HCT116 (cell line): ENCODE measurements at regions not wholly inside any gene's neighbourhood (a gene's known extent, or its start where the extent isn't known, plus 50 kb on each side); places are given as distances from the start of the nearest gene placed in this dataset.

Experiments
- CBX3 ChIP-seq: IDR thresholded peaks from 2 replicates; pipeline ENCODE4 v1.6.1; 2012; ENCODE audit warnings: low read depth
- EGR1 ChIP-seq: IDR thresholded peaks from 2 replicates; pipeline ENCODE4 v1.6.1; 2012; ENCODE audit warnings: low read depth
- EZH2 ChIP-seq: fragments of 200-600 bp; sonication (generic); IDR thresholded peaks from 2 replicates; pipeline ENCODE4 v1.6.1; 2017; ENCODE audit warnings: antibody characterized with exemption, mixed run types
- POLR2A ChIP-seq: IDR thresholded peaks from 2 replicates; pipeline ENCODE4 v1.7.0; 2011; ENCODE audit warnings: borderline replicate concordance; ENCODE audit not compliant: insufficient read depth, insufficient read length; ENCODE audit errors: extremely low read depth
- POLR2AphosphoS5 ChIP-seq: IDR thresholded peaks from 2 replicates; pipeline ENCODE4 v1.6.1; 2011; ENCODE audit warnings: mild to moderate bottlenecking, low read depth, low read length, moderate library complexity
- RAD21 ChIP-seq: IDR thresholded peaks from 2 replicates; pipeline ENCODE4 v1.6.1; 2012; ENCODE audit warnings: low read depth, mild to moderate bottlenecking
- TF ChIP-seq, protein P1 (sequence below), 3 experiments: fragments of 200-600 bp in 1 of 3; sonication (generic) in 1 of 3; IDR thresholded peaks in 2 of 3; conservative IDR thresholded peaks in 1 of 3; 2 replicates each; pipeline ENCODE4 v1.5.1; 2012 to 2017; ENCODE audit warnings: low read depth in 2 of 3, low read length in 2 of 3, antibody characterized with exemption in 1 of 3, borderline replicate concordance in 1 of 3, control low read depth in 1 of 3, mild to moderate bottlenecking in 1 of 3, mixed read lengths in 1 of 3, mixed run types in 1 of 3, moderate library complexity in 1 of 3; ENCODE audit not compliant: insufficient read depth in 1 of 3

DNA sequence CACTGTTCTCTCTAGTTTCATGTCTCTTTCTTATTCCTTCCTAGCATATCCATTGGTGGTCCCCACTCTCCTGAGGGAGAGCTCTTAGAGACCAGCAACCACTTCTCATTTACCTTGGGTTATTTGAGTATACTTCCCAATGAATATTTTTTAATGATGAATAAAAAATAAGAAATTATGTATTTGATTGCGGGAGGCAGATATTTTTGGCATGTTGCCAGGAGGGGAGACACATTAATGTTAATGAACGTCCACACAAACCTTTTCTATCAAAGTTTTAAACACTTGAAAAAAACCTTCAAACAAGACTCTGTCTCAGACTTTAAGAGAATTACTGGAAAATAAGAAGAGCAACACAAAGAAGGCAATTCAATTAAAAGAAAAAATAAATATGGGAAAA, 260.6 kb upstream of the MAGI2 start:
- TF ChIP-seq, protein P1, sequence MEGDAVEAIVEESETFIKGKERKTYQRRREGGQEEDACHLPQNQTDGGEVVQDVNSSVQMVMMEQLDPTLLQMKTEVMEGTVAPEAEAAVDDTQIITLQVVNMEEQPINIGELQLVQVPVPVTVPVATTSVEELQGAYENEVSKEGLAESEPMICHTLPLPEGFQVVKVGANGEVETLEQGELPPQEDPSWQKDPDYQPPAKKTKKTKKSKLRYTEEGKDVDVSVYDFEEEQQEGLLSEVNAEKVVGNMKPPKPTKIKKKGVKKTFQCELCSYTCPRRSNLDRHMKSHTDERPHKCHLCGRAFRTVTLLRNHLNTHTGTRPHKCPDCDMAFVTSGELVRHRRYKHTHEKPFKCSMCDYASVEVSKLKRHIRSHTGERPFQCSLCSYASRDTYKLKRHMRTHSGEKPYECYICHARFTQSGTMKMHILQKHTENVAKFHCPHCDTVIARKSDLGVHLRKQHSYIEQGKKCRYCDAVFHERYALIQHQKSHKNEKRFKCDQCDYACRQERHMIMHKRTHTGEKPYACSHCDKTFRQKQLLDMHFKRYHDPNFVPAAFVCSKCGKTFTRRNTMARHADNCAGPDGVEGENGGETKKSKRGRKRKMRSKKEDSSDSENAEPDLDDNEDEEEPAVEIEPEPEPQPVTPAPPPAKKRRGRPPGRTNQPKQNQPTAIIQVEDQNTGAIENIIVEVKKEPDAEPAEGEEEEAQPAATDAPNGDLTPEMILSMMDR (IDR thresholded peaks at IDR 0.05 in 2 of 3, conservative IDR thresholded peaks at IDR 0.05 in 1 of 3; ENCODE audit: borderline replicate concordance in 1 of 3, insufficient read depth in 1 of 3, low read depth in 2 of 3, low read length in 2 of 3) = no peak
- no peak for TF ChIP-seq POLR2A
- no peak for TF ChIP-seq EZH2
- TF ChIP-seq EGR1 = no peak
- TF ChIP-seq RAD21 = no peak
- TF ChIP-seq POLR2AphosphoS5 = no peak
- TF ChIP-seq CBX3 = no peak
